A549 (cell line): ENCODE measurements at regions not wholly inside any gene's neighbourhood (a gene's known extent, or its start where the extent isn't known, plus 50 kb on each side); places are given as distances from the start of the nearest gene placed in this dataset.

ENCODE experiments used
- ATAC-seq, 2 experiments: fragments of 200-7000 bp in 1 of 2; fragments of >200 bp in 1 of 2; cut with Nextera tagmentation in 1 of 2; cut with Tn5 transposase in 1 of 2; 3 replicates each; pipeline versions ENCODE4 v1.8.0 to v1.9.1; 2018 to 2020; ENCODE audit warnings: mild to moderate bottlenecking in 1 of 2, moderate library complexity in 1 of 2
- CTCF ChIA-PET: fragments of 300-600 bp; sonication (Branson Sonifier 250); formaldehyde crosslinking; extraction: SDS; loops from one replicate; lab custom pipeline; 2021; ENCODE audit warnings: antibody characterized with exemption, inconsistent platforms; lab: Yijun Ruan, JAX
- POLR2A ChIA-PET: fragments of 350-600 bp; formaldehyde crosslinking; extraction: SDS; loops from one replicate; lab custom pipeline; 2021; ENCODE audit warnings: antibody characterized with exemption, inconsistent platforms; lab: Yijun Ruan, JAX
- DNase-seq, 2 experiments: peaks; one replicate each; pipeline versions ENCODE4 v3.0.0 to v3.0.0-alpha.2; 2011 to 2016; ENCODE audit warnings: low read depth in 1 of 2, low spot score in 1 of 2
- FAIRE-seq: peaks from 2 replicates; lab custom pipeline; 2011; peaks lifted over from hg19 to GRCh38; lab: Jason Lieb, UNC
- H3K27ac ChIP-seq, 2 experiments: fragments of >200 bp; sonication (Bioruptor Twin); formaldehyde crosslinking; 3 replicates each; pipeline ENCODE4 v1.5.1; 2016 to 2017
- H3K4me1 ChIP-seq: fragments of >200 bp; sonication (Bioruptor Twin); formaldehyde crosslinking; 3 replicates; pipeline ENCODE4 v1.6.1; 2016
- H3K4me2 ChIP-seq: fragments of >200 bp; sonication (Bioruptor Twin); formaldehyde crosslinking; 3 replicates; pipeline ENCODE4 v1.6.1; 2016
- H3K4me3 ChIP-seq: fragments of >200 bp; sonication (Bioruptor Twin); formaldehyde crosslinking; 3 replicates; pipeline ENCODE4 v1.5.1; 2016
- H3K9me3 ChIP-seq: fragments of >200 bp; sonication (Bioruptor Twin); formaldehyde crosslinking; 3 replicates; pipeline ENCODE4 v1.6.1; 2016
- BCL3 ChIP-seq: fragments of >200 bp; sonication (Bioruptor Twin); formaldehyde crosslinking; IDR thresholded peaks from 3 replicates; pipeline ENCODE4 v1.6.1; 2016
- BHLHE40 ChIP-seq: IDR thresholded peaks from 2 replicates; pipeline ENCODE4 v1.6.1; 2012; ENCODE audit warnings: low read depth, low read length, inconsistent platforms
- CBX2 ChIP-seq: fragments of 200-600 bp; sonication (generic); IDR thresholded peaks from 2 replicates; pipeline ENCODE4 v1.6.1; 2016; ENCODE audit warnings: low read depth, mild to moderate bottlenecking, borderline replicate concordance
- E2F6 ChIP-seq: IDR thresholded peaks from 2 replicates; pipeline ENCODE4 v1.6.1; 2012; ENCODE audit warnings: low read depth, borderline replicate concordance
- ESRRA ChIP-seq: fragments of 150-350 bp; IDR thresholded peaks from 2 replicates; pipeline ENCODE4 v1.6.1; 2014; ENCODE audit warnings: mild to moderate bottlenecking, low read length, borderline replicate concordance
- FOSL2 ChIP-seq, 2 experiments: fragments of 450-650 bp in 1 of 2; fragments of >200 bp in 1 of 2; sonication (Bioruptor Twin) in 1 of 2; formaldehyde crosslinking; IDR thresholded peaks; 2 replicates each; pipeline versions ENCODE4 v1.5.0 to v1.6.1; 2016 to 2020; ENCODE audit warnings: mild to moderate bottlenecking in 1 of 2, moderate library complexity in 1 of 2
- HEYL ChIP-seq: fragments of 250-450 bp; sonication (Bioruptor Pico); IDR thresholded peaks from 2 replicates; pipeline ENCODE4 v1.8.0; 2021; ENCODE audit warnings: mild to moderate bottlenecking, moderate library complexity
- HOXB5 ChIP-seq: fragments of 250-450 bp; sonication (Bioruptor Pico); IDR thresholded peaks from 2 replicates; pipeline ENCODE4 v1.5.0; 2020; ENCODE audit warnings: mild to moderate bottlenecking, moderate library complexity
- JUN ChIP-seq, 2 experiments: fragments of >200 bp; sonication (Bioruptor Twin); formaldehyde crosslinking; IDR thresholded peaks; 2 replicates in 1 of 2; 3 replicates in 1 of 2; pipeline ENCODE4 v1.6.1; 2016 to 2017
- MAFK ChIP-seq: fragments of 450-650 bp; IDR thresholded peaks from 2 replicates; pipeline ENCODE4 v1.6.1; 2014; ENCODE audit not compliant: partially characterized antibody
- NPAS2 ChIP-seq: fragments of 250-450 bp; sonication (Bioruptor Pico); IDR thresholded peaks from 2 replicates; pipeline ENCODE4 v1.8.0; 2022; ENCODE audit warnings: mild to moderate bottlenecking, moderate library complexity, borderline replicate concordance
- NR3C1 ChIP-seq: fragments of >200 bp; sonication (Bioruptor Twin); formaldehyde crosslinking; IDR thresholded peaks from 3 replicates; pipeline ENCODE4 v1.6.1; 2017
- PBX3 ChIP-seq: IDR thresholded peaks from 2 replicates; pipeline ENCODE4 v1.6.1; 2012
- POLR2AphosphoS2 ChIP-seq: conservative IDR thresholded peaks from 2 replicates; pipeline ENCODE4 v1.6.1; 2012; ENCODE audit warnings: low read length, improper control_type of control experiment, inconsistent platforms
- RARB ChIP-seq: fragments of 250-450 bp; sonication (Bioruptor Pico); IDR thresholded peaks from 2 replicates; pipeline ENCODE4 v1.8.0; 2021; ENCODE audit warnings: mild to moderate bottlenecking, moderate library complexity
- RCOR1 ChIP-seq: fragments of 150-350 bp; IDR thresholded peaks from 2 replicates; pipeline ENCODE4 v1.6.1; 2014; ENCODE audit warnings: antibody characterized with exemption, low read length, low read depth
- RFX5 ChIP-seq: fragments of 450-650 bp; IDR thresholded peaks from 2 replicates; pipeline ENCODE4 v1.7.1; 2014; ENCODE audit warnings: antibody characterized with exemption, mild to moderate bottlenecking, moderate library complexity
- RNF2 ChIP-seq: fragments of 200-600 bp; sonication (generic); IDR thresholded peaks from 2 replicates; pipeline ENCODE4 v1.6.1; 2016; ENCODE audit warnings: low read depth, mild to moderate bottlenecking, antibody characterized with exemption, moderate library complexity, borderline replicate concordance
- SMC3 ChIP-seq: fragments of >200 bp; sonication (Bioruptor Twin); formaldehyde crosslinking; IDR thresholded peaks from 3 replicates; pipeline ENCODE4 v1.6.1; 2018; ENCODE audit warnings: inconsistent platforms
- USF2 ChIP-seq: fragments of 450-650 bp; IDR thresholded peaks from 2 replicates; pipeline ENCODE4 v1.6.1; 2014; ENCODE audit warnings: antibody characterized with exemption
- ZC3H11A ChIP-seq: fragments of 450-650 bp; IDR thresholded peaks from 2 replicates; pipeline ENCODE4 v1.6.1; 2014; ENCODE audit warnings: antibody characterized with exemption, mild to moderate bottlenecking
- WGBS: methylation state at CpG from one replicate; pipeline ENCODE4 v1.1.6; 2017; ENCODE audit errors: missing lambda C conversion rate; 5-methylcytosine and 5-hydroxymethylcytosine counted together

GRCh38 chr16:49964973-49965372 is 60.1 kb upstream of the CNEP1R1 start:
- ATAC-seq (no peak), DNase-seq (no peak), FAIRE-seq (no peak)
- Histone ChIP-seq H3K4me2 (no peak overlapping the region), H3K9me3 (no peaks in the 10 kb centered on the region), H3K4me1 (no peaks in the 10 kb centered on the region), H3K27ac (no peak overlapping the region), H3K4me3 (no peak overlapping the region)
- POLR2A ChIA-PET = no interaction called here
- 41% methylated on average over 2 of the region's 2 CpGs for WGBS
- CTCF ChIA-PET = interaction anchor here (1.3 kb wide), 1 partner anchor 108 kb away, joined by 5 read pairs; no protein-coding TSS in a partner anchor
- TF ChIP-seq PBX3 (no peak), E2F6 (no peak), NR3C1 (no peak), POLR2AphosphoS2 (no peak), BCL3 (no peak), RCOR1 (no peak), ESRRA (no peak), HOXB5 (CRISPR knock-in tag) (no peak), FOSL2 (IDR thresholded peaks at IDR 0.05) (no peak), FOSL2 (CRISPR knock-in tag; IDR thresholded peaks at IDR 0.05) (no peak), RNF2 (no peak), USF2 (no peak), ZC3H11A (no peak)

GRCh38 chr16:49967012-49967559 is 57.9 kb upstream of the CNEP1R1 start:
- no peak overlapping the region for H3K4me2 ChIP-seq
- H3K9me3 ChIP-seq = no peaks in the 10 kb centered on the region
- H3K4me1 ChIP-seq = no peaks in the 10 kb centered on the region
- 27% methylated on average over 6 of the region's 6 CpGs for WGBS
- CTCF ChIA-PET = interaction anchor here (1.0 kb wide), 1 partner anchor 23 kb away, joined by 3 read pairs; no protein-coding TSS in a partner anchor
- DNase-seq (no peak), ATAC-seq (no peak), FAIRE-seq (no peak)
- POLR2A ChIA-PET = no interaction called here
- H3K4me3 ChIP-seq = no peak overlapping the region
- no peak overlapping the region for H3K27ac ChIP-seq
- no peak for TF ChIP-seq RARB (CRISPR knock-in tag)

GRCh38 chr16:49969091-49970030 is 55.7 kb upstream of the CNEP1R1 start:
- ATAC-seq (no peak), DNase-seq (no peak)
- 51% methylated on average over 24 of the region's 24 CpGs for WGBS
- H3K27ac ChIP-seq = no peak overlapping the region
- CTCF ChIA-PET = interaction anchor here (3.0 kb wide), 1 partner anchor 12 kb away, joined by 11 read pairs; no protein-coding TSS in a partner anchor
- no peak for TF ChIP-seq MAFK
- no peak for TF ChIP-seq ZC3H11A
- no peak for TF ChIP-seq NPAS2 (CRISPR knock-in tag)
- TF ChIP-seq CBX2 = no peak
- no peak for TF ChIP-seq BCL3
- no peak for TF ChIP-seq SMC3
- no peak for TF ChIP-seq JUN (IDR thresholded peaks at IDR 0.05)
- TF ChIP-seq HEYL = no peak
- TF ChIP-seq BHLHE40 = no peak
- TF ChIP-seq RFX5 = no peak
- TF ChIP-seq, all 56 proteins: peak for 0
- no peak for FAIRE-seq
- Histone ChIP-seq H3K4me1 (no peaks in the 10 kb centered on the region), H3K4me3 (no peak overlapping the region), H3K9me3 (no peaks in the 10 kb centered on the region), H3K4me2 (no peak overlapping the region)
- POLR2A ChIA-PET = no interaction called here
